Retinal pigment epithelial cell (primary cell): ENCODE measurements at regions not wholly inside any gene's neighbourhood (a gene's known extent, or its start where the extent isn't known, plus 50 kb on each side); places are given as distances from the start of the nearest gene placed in this dataset.

Experiments
- DNase-seq: peaks from one replicate; pipeline ENCODE4 v3.0.0-alpha.2; 2010; ENCODE audit warnings: low read depth
- H3K4me3 ChIP-seq: 2 replicates; pipeline ENCODE4 v1.5.1; 2011; ENCODE audit warnings: mild to moderate bottlenecking, low read length, control low read depth, moderate library complexity
- CTCF ChIP-seq: conservative IDR thresholded peaks from 2 replicates; pipeline ENCODE4 v1.5.1; 2011; ENCODE audit warnings: low read depth, low read length, control low read depth, inconsistent platforms

- peak; percentile 17 for DNase-seq
- no peak overlapping the region for H3K4me3 ChIP-seq
- TF ChIP-seq CTCF = peak; percentile 59
Observed at GRCh38 chr6:6057442-6058053, 50.8 kb upstream of the NRN1 start.
